Loucy (cell line): ENCODE measurements at regions not wholly inside any gene's neighbourhood (a gene's known extent, or its start where the extent isn't known, plus 50 kb on each side); places are given as distances from the start of the nearest gene placed in this dataset.

Source experiments
- H2AFZ ChIP-seq: fragments of 200-600 bp; sonication (generic); 2 replicates; pipeline ENCODE4 v1.6.0; 2016; ENCODE audit warnings: antibody characterized with exemption, mild to moderate bottlenecking, low read length, moderate library complexity
- H3F3A ChIP-seq: fragments of 200-600 bp; 2 replicates; pipeline ENCODE4 v1.6.0; 2016; ENCODE audit warnings: antibody characterized with exemption, low read depth, mild to moderate bottlenecking
- H3K27me3 ChIP-seq: fragments of 200-600 bp; sonication (generic); 2 replicates; pipeline ENCODE4 v1.6.1; 2014; ENCODE audit warnings: low read length, mild to moderate bottlenecking; ENCODE audit not compliant: insufficient read depth, poor library complexity, severe bottlenecking
- H3K36me3 ChIP-seq: fragments of 200-600 bp; sonication (generic); 2 replicates; pipeline ENCODE4 v1.6.1; 2016; ENCODE audit warnings: low read length; ENCODE audit not compliant: insufficient read depth
- H3K4me1 ChIP-seq: fragments of 200-600 bp; sonication (generic); 2 replicates; pipeline ENCODE4 v1.5.1; 2014; ENCODE audit warnings: low read length, mild to moderate bottlenecking; ENCODE audit not compliant: insufficient read depth, poor library complexity, severe bottlenecking
- H3K4me2 ChIP-seq: fragments of 200-600 bp; sonication (generic); 2 replicates; pipeline ENCODE4 v1.6.0; 2014; ENCODE audit warnings: antibody characterized with exemption, low read length, low read depth, mild to moderate bottlenecking; ENCODE audit not compliant: poor library complexity, severe bottlenecking
- H3K4me3 ChIP-seq: fragments of 200-600 bp; sonication (generic); 2 replicates; pipeline ENCODE4 v1.5.1; 2014; ENCODE audit warnings: low read length, mild to moderate bottlenecking, mixed read lengths; ENCODE audit not compliant: poor library complexity, severe bottlenecking
- H3K79me2 ChIP-seq: fragments of 200-600 bp; sonication (generic); 2 replicates; pipeline ENCODE4 v1.6.1; 2014; ENCODE audit warnings: low read length; ENCODE audit not compliant: insufficient read depth
- H3K9ac ChIP-seq: fragments of 200-600 bp; sonication (generic); 2 replicates; pipeline ENCODE4 v1.6.0; 2014; ENCODE audit warnings: mild to moderate bottlenecking, low read depth, low read length, moderate library complexity; ENCODE audit not compliant: poor library complexity, severe bottlenecking
- H3K9me2 ChIP-seq: fragments of 200-600 bp; sonication (generic); replicated peaks from 2 replicates; pipeline ENCODE4 v1.6.1; 2016; ENCODE audit warnings: low read depth, low read length, mixed read lengths
- H3K9me3 ChIP-seq: fragments of 200-600 bp; sonication (generic); 2 replicates; pipeline ENCODE4 v1.6.1; 2014; ENCODE audit warnings: mild to moderate bottlenecking, antibody characterized with exemption, low read length, low read depth; ENCODE audit not compliant: insufficient read depth
- H4K20me1 ChIP-seq: fragments of 200-600 bp; sonication (generic); 2 replicates; pipeline ENCODE4 v1.6.0; 2014; ENCODE audit warnings: antibody characterized with exemption, low read length, mild to moderate bottlenecking; ENCODE audit not compliant: insufficient read depth, poor library complexity, severe bottlenecking
- EZH2phosphoT487 ChIP-seq: fragments of 200-600 bp; IDR thresholded peaks from 2 replicates; pipeline ENCODE4 v1.6.1; 2018; ENCODE audit warnings: antibody characterized with exemption, mild to moderate bottlenecking, moderate library complexity, borderline replicate concordance
- TF ChIP-seq, protein P1 (sequence below): fragments of 200-600 bp; sonication (generic); conservative IDR thresholded peaks from 2 replicates; pipeline ENCODE4 v1.5.1; 2014; ENCODE audit warnings: mild to moderate bottlenecking, antibody characterized with exemption, low read length

DNA sequence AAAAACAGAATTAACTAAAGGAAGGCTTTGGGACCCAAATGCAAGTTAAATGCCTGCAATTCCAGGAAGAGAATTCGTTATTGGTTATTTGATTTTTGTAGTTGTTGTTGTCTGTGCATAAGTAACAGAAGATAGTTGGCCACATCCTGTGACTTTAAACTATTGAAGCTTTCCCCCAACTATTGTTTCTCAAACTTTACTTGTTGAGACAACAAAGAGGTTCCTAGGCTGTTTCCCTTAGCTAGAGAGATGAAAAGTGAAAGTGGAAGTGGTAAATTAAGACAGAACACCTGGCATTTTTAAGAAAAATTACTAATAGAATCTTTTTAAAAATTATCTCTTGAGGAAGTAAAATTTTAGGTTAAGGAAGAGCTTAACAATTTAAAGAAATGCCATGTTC lies 525.2 kb downstream of the PKHD1 start:
- TF ChIP-seq, protein P1, sequence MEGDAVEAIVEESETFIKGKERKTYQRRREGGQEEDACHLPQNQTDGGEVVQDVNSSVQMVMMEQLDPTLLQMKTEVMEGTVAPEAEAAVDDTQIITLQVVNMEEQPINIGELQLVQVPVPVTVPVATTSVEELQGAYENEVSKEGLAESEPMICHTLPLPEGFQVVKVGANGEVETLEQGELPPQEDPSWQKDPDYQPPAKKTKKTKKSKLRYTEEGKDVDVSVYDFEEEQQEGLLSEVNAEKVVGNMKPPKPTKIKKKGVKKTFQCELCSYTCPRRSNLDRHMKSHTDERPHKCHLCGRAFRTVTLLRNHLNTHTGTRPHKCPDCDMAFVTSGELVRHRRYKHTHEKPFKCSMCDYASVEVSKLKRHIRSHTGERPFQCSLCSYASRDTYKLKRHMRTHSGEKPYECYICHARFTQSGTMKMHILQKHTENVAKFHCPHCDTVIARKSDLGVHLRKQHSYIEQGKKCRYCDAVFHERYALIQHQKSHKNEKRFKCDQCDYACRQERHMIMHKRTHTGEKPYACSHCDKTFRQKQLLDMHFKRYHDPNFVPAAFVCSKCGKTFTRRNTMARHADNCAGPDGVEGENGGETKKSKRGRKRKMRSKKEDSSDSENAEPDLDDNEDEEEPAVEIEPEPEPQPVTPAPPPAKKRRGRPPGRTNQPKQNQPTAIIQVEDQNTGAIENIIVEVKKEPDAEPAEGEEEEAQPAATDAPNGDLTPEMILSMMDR: no peak
- TF ChIP-seq EZH2phosphoT487: no peak
- Histone ChIP-seq H3K79me2 (no peaks in the 10 kb centered on the region), H4K20me1 (no peaks in the 10 kb centered on the region), H3K27me3 (no peaks in the 10 kb centered on the region), H3K4me1 (no peaks in the 10 kb centered on the region), H2AFZ (peak overlapping the region; percentile 59), H3K9ac (no peak overlapping the region), H3K4me2 (peak overlapping the region; percentile 49), H3K4me3 (peak overlapping the region; percentile 47), H3F3A (no peaks in the 10 kb centered on the region), H3K36me3 (no peaks in the 10 kb centered on the region), H3K9me2 (no peaks in the 10 kb centered on the region), H3K9me3 (no peaks in the 10 kb centered on the region)
